AG10803 (cell line): ENCODE measurements at regions not wholly inside any gene's neighbourhood (a gene's known extent, or its start where the extent isn't known, plus 50 kb on each side); places are given as distances from the start of the nearest gene placed in this dataset.

ENCODE experiments used
- DNase-seq: peaks from one replicate; pipeline ENCODE4 v3.0.0; 2010; ENCODE audit warnings: low read depth
- H3K4me3 ChIP-seq: 2 replicates; pipeline ENCODE4 v1.5.1; 2011; ENCODE audit warnings: mild to moderate bottlenecking, low read length, control low read depth
- CTCF ChIP-seq: conservative IDR thresholded peaks from 2 replicates; pipeline ENCODE4 v1.5.1; 2011; ENCODE audit warnings: mild to moderate bottlenecking, low read length, control low read depth, inconsistent platforms

- H3K4me3 ChIP-seq = no peak overlapping the region
- no peak for TF ChIP-seq CTCF
- DNase-seq = no peak
Measured at GRCh38 chr18:72075040-72075439, 469.1 kb downstream of the CBLN2 start.

- H3K4me3 ChIP-seq = no peak overlapping the region
- no peak for DNase-seq
- TF ChIP-seq CTCF = no peak
Measured at GRCh38 chr18:72063001-72063400, 481.1 kb downstream of the CBLN2 start.

- no peak for DNase-seq
- TF ChIP-seq CTCF = no peak
- H3K4me3 ChIP-seq = no peak overlapping the region
Measured at GRCh38 chr18:72058851-72059250, 485.3 kb downstream of the CBLN2 start.

- H3K4me3 ChIP-seq = no peak overlapping the region
- DNase-seq = no peak
- TF ChIP-seq CTCF = no peak
Measured at GRCh38 chr18:72056171-72056570, 488.0 kb downstream of the CBLN2 start.

- no peak for DNase-seq
- no peak overlapping the region for H3K4me3 ChIP-seq
- no peak for TF ChIP-seq CTCF
Measured at GRCh38 chr18:72041313-72042032, 502.7 kb downstream of the CBLN2 start.

- H3K4me3 ChIP-seq = no peak overlapping the region
- no peak for DNase-seq
- no peak for TF ChIP-seq CTCF
Measured at GRCh38 chr18:72013427-72013850, 530.7 kb downstream of the CBLN2 start.

- no peak for DNase-seq
- no peak overlapping the region for H3K4me3 ChIP-seq
- no peak for TF ChIP-seq CTCF
Measured at GRCh38 chr18:71998547-71999097, 545.5 kb downstream of the CBLN2 start.
